GM12891 (cell line): ENCODE measurements at regions not wholly inside any gene's neighbourhood (a gene's known extent, or its start where the extent isn't known, plus 50 kb on each side); places are given as distances from the start of the nearest gene placed in this dataset.

ENCODE experiments used
- POLR2AphosphoS5 ChIP-seq: IDR thresholded peaks from 2 replicates; pipeline ENCODE4 v1.6.1; 2011; ENCODE audit warnings: low read depth, low read length, control low read depth
- SPI1 ChIP-seq: IDR thresholded peaks from 2 replicates; pipeline ENCODE4 v1.6.1; 2011; ENCODE audit warnings: low read depth, low read length, control low read depth

DNA sequence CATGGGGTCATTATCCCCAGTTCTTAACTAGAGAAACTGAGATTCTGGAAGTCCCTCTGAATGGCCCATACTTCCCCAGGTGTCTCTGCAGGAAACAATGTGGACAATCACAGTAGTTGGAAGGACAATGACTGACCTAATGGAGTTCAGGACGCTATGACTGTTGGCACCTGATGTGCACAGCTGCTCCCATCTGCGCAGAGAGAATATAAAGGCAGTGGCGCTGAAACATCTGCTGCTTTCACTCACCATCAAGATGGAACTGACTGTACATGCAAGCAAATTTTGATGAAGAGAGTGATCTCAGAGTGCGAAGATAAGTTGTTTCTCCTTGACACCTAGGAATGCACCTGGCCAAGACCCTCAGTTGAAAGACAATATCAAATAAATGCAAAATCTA, 395.7 kb upstream of the ASIC2 start:
- TF ChIP-seq POLR2AphosphoS5 (no peak), SPI1 (no peak)
